ENCODE measurements at regions not wholly inside any gene's neighbourhood (a gene's known extent, or its start where the extent isn't known, plus 50 kb on each side); places are given as distances from the start of the nearest gene placed in this dataset.
A peak's percentile ranks its signal among the peaks of the same experiment; 100 is the strongest.
"Not testable (repeated sequence)": the region's sequence is repeated elsewhere in the genome, so short reads cannot be mapped to it uniquely, and the experiment has no call there.

DNA sequence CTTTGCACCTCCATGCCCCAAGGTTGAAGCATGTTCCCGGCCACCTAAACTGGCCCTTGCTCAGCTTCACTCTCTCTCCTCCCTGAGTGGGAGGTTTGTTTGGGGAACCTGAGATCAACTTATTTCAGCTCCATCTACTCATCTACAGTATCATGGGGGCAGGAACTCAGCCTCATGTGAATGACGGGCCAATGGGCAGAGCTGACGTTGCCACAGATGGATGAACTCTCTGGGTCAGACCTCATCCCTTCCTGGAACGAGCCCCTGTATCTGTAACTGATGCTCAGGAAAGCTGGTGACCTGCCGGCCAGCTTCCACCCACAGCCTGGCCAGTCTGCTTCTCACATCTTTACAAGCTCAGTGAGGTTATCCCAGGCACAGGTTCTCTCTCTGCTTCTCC lies 369.6 kb downstream of the IRX2 start:
- DNase-seq (ENCODE audit: low spot score) = no peak

- DNase-seq (ENCODE audit: low spot score) = no peak
Observed at GRCh38 chr5:2381070-2381469, 370.4 kb downstream of the IRX2 start.

- no peak for DNase-seq (ENCODE audit: low spot score)
Observed at GRCh38 chr5:2378976-2379375, 372.5 kb downstream of the IRX2 start.

DNA sequence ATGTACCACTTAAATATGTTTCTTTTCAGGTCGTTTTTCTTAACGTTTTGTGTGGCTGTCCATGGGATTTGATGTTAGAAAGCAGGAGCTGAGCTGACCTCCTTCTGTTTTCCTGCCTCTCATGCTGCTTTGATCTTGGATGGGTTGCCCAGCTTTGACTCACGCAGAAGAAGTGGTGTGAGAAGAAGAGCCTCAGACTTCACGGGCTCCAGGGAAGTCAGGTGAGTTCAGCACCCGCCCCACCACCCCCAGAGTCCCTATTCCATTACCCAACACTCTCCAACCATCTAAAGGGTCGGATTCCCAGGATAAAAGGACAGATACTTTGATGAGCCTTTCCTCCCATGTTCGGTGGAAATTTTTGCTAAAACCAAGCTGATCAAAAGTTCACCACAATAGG lies 373.4 kb downstream of the IRX2 start:
- DNase-seq (ENCODE audit: low spot score) = no peak

GRCh38 chr5:2376486-2376885 lies 375.0 kb downstream of the IRX2 start:
- no peak for DNase-seq (ENCODE audit: low spot score)

GRCh38 chr5:2375757-2376250 lies 375.7 kb downstream of the IRX2 start:
- no peak for DNase-seq (ENCODE audit: low spot score)

GRCh38 chr5:2375291-2375690 lies 376.2 kb downstream of the IRX2 start:
- DNase-seq (ENCODE audit: low spot score) = no peak

GRCh38 chr5:2374703-2375102 lies 376.8 kb downstream of the IRX2 start:
- DNase-seq (ENCODE audit: low spot score) = no peak

- DNase-seq (ENCODE audit: low spot score) = no peak
Observed at GRCh38 chr5:2373631-2374030, 377.8 kb downstream of the IRX2 start.

- DNase-seq (ENCODE audit: low spot score) = no peak
Observed at GRCh38 chr5:2371419-2371710, 380.1 kb downstream of the IRX2 start.

GRCh38 chr5:2370626-2371418 lies 380.7 kb downstream of the IRX2 start:
- DNase-seq (ENCODE audit: low spot score) = no peak

DNA sequence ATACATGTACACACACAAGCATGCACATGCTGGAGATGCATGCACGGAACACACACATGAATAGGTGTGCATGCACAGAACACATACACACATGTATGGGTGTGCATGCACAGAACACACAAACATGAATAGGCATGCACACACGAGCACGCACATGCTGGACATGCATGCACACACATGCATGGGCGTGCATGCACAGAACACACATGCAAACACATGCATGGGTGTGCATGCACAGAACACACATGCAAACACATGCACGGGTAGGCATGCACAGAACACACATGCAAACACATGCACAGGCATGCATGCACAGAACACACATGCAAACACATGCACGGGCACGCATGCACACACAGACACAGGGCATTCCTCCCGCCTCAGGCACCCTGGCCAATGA lies 382.3 kb downstream of the IRX2 start:
- DNase-seq (ENCODE audit: low spot score) = no peak

DNA sequence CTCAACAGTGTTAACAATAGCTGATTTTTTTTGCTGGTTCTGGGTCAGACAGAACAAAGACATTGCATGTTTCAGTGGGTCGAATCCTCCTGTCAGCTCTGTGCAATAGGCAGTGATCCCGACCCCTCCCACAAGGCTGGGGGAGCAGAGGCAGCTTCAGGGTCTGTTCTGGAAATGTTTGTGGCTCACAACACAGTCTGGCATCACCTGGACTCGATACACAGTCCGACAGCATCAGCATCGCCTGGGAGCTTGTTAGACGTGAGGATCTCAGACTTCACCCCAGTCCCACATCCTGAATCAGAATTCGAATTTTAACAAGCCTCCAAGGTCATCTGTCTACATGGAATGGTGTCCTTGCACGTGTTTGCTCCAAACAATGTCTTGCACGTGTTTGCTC lies 384.7 kb downstream of the IRX2 start:
- no peak for DNase-seq (ENCODE audit: low spot score)

- no peak for DNase-seq (ENCODE audit: low spot score)
Observed at GRCh38 chr5:2357309-2357708, 394.2 kb downstream of the IRX2 start.

GRCh38 chr5:2355859-2356258 lies 395.6 kb downstream of the IRX2 start:
- DNase-seq (ENCODE audit: low spot score) = no peak

DNA sequence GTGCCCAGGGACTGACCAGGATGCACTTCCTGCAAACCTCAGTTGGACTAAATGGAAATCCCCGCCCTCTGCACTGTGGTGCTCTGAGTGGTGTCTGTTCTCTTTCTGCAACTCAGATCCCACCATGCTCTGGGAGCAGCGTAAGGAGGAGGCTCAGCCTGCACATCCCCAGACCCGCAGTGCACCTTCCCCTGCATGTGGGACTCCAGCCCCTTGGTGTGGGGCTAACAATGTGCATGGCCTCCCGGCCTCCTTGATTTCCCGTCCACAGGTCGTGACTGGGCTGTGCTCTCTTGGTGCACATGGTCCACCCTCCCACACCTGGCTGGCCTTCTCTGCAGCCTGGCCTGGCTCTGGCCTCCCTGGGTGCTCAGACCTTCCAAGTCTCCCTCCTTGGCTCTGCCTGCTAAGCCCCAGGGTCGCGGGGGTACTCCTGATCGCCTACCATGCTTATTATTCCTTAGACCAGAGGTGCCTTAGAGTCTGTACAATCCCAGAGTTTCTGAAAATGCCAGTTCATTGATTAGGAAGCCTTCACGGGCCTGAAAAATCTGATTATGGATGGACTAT lies 397.5 kb downstream of the IRX2 start:
- DNase-seq (ENCODE audit: low spot score) = no peak

GRCh38 chr5:2353211-2353610 lies 398.3 kb downstream of the IRX2 start:
- DNase-seq (ENCODE audit: low spot score) = no peak

DNA sequence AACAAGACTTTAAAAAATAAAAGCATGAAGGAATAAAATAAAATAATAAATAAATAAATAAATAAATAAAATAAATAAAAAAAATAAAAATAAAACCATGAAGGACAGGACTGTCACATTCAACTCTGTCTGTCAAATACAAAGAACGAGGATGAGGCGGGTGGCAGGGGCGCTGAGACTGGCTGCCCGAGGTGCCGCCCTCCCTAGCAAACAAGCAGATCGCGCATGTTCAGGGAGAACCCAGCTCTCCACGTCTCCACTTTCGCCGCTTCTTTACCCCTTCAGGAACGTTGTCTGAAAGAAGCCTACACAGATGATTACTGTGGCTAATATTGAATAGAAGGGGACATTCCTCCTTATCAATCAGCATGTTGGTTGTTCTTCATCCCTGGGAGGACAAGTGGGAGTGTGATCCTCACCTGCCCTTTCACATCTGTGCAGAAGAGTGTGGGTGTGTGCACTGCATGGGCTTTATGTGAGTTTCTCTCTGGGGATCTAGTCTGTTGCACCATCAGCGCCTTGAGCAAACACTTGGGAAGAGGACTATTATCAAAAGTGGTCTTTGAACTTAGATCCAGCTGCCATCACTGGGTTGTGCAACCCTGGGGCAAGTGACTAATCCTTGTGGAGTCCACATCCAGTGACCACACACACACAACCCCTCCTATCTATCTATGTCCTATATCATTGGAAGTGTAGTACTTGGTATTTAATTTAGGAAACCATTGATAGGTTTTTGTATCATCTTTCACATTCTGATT lies 399.2 kb downstream of the IRX2 start:
- DNase-seq (ENCODE audit: low spot score) = peak; percentile 78

DNA sequence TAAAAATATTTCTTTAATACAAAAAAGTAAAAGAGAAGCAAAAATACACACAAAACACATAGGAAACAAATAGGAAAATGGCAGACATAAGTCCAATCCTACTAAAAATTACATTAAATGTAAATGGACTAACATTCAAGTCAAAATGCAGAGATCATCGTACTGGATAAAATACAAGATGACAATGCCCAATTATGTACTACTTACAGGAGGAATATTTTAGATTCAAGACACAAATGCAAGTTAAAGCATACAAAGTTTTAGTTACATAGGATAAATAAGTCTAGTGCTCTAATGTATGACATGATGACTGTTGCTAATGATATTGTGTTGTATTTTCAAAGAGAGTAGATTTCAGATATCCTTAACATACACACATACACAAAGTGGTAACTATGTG lies 401.7 kb downstream of the IRX2 start:
- not testable (repeated sequence) for DNase-seq (ENCODE audit: low spot score)

DNA sequence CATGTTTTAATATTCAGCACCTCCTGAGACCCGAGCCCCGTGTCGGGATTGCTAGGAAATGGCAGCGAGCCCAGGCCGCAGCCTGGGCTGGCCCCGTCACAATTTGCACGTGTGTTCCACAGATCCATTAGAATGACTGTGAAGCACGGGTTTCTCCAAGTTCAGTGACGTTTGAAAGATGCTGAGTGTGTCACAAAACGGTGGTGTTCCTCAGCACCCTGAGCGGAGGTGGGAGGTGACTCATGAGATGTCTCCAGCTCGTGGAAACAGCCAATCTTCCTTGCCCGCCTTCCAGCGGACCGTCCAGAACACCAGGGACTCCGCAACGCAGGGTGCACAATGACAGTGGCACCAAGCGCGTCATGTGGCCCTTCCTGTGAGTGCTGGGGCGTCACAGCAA lies 412.8 kb downstream of the IRX2 start:
- DNase-seq (ENCODE audit: low spot score) = no peak

GRCh38 chr5:2335733-2336515 lies 415.6 kb downstream of the IRX2 start:
- DNase-seq (ENCODE audit: low spot score) = no peak

GRCh38 chr5:2335125-2335732 lies 416.2 kb downstream of the IRX2 start:
- peak; percentile 17 for DNase-seq (ENCODE audit: low spot score)
